ENCODE measurements at regions not wholly inside any gene's neighbourhood (a gene's known extent, or its start where the extent isn't known, plus 50 kb on each side); places are given as distances from the start of the nearest gene placed in this dataset.

GRCh38 chr2:129798301-129798581, 181.2 kb upstream of the RAB6C start:
- ChIA-PET CTCF (no interaction called here), POLR2A (ENCODE audit: low non-redundant PET) (no interaction called here)
- H3K4me1 ChIP-seq (ENCODE audit: insufficient read depth, low read length, poor library complexity, severe bottlenecking) = peaks cover 8% of the 10 kb centered on the region
- no peak overlapping the region for H3K27ac ChIP-seq (ENCODE audit: low read depth, low read length, poor library complexity, severe bottlenecking)
- DNase-seq (ENCODE audit: low spot score) = no peak
- BruUV-seq (replicated peaks) = no TSS peak
- TF ChIP-seq, protein P1, sequence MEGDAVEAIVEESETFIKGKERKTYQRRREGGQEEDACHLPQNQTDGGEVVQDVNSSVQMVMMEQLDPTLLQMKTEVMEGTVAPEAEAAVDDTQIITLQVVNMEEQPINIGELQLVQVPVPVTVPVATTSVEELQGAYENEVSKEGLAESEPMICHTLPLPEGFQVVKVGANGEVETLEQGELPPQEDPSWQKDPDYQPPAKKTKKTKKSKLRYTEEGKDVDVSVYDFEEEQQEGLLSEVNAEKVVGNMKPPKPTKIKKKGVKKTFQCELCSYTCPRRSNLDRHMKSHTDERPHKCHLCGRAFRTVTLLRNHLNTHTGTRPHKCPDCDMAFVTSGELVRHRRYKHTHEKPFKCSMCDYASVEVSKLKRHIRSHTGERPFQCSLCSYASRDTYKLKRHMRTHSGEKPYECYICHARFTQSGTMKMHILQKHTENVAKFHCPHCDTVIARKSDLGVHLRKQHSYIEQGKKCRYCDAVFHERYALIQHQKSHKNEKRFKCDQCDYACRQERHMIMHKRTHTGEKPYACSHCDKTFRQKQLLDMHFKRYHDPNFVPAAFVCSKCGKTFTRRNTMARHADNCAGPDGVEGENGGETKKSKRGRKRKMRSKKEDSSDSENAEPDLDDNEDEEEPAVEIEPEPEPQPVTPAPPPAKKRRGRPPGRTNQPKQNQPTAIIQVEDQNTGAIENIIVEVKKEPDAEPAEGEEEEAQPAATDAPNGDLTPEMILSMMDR (conservative IDR thresholded peaks at IDR 0.05; ENCODE audit: low read depth, low read length) = no peak
- no peak for TF ChIP-seq EZH2 (IDR thresholded peaks at IDR 0.05; ENCODE audit: borderline replicate concordance, low read depth, low read length, poor library complexity, severe bottlenecking)
- no peak overlapping the region for H3K4me3 ChIP-seq (ENCODE audit: low read depth, low read length, poor library complexity, severe bottlenecking)
- H3K27me3 ChIP-seq (replicated peaks; ENCODE audit: insufficient read depth, low read depth, low read length, poor library complexity) = peaks cover 21% of the 10 kb centered on the region
- H3K9me3 ChIP-seq (ENCODE audit: low read depth, low read length, poor library complexity, severe bottlenecking) = no peaks in the 10 kb centered on the region
- no peaks in the 10 kb centered on the region for H3K36me3 ChIP-seq (ENCODE audit: insufficient read depth, low read length, poor library complexity, severe bottlenecking)
- intact Hi-C loops (cut with micrococcal nuclease; ENCODE audit: unreplicated experiment) = no loop called here

DNA sequence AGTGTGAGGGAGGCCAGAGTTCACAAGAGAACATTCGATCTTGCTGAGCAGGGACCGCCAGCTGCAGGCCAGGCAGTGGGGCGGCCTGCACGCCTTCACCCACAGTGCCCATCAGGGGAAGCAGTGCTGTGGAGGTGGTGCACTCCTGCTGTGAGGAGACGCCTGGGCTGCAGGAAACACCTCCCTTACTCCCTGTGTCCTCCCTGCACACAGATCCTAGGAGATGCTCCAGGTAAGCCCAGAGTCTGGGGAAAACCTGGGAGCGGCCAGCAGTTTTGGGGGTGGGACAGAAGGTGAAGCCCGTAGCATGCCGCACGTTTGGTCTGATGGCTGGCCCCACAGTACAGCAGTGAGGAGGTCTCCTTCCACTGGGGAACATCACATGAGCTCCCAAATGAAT, 180.8 kb upstream of the RAB6C start:
- no peaks in the 10 kb centered on the region for H3K36me3 ChIP-seq (ENCODE audit: insufficient read depth, low read length, poor library complexity, severe bottlenecking)
- H3K27me3 ChIP-seq (replicated peaks; ENCODE audit: insufficient read depth, low read depth, low read length, poor library complexity) = peaks cover 21% of the 10 kb centered on the region
- intact Hi-C loops (cut with micrococcal nuclease; ENCODE audit: unreplicated experiment) = no loop called here
- ChIA-PET CTCF (no interaction called here), POLR2A (ENCODE audit: low non-redundant PET) (no interaction called here)
- H3K4me1 ChIP-seq (ENCODE audit: insufficient read depth, low read length, poor library complexity, severe bottlenecking) = peaks cover 8% of the 10 kb centered on the region
- H3K4me3 ChIP-seq (ENCODE audit: low read depth, low read length, poor library complexity, severe bottlenecking) = no peak overlapping the region
- no peak for TF ChIP-seq EZH2 (IDR thresholded peaks at IDR 0.05; ENCODE audit: borderline replicate concordance, low read depth, low read length, poor library complexity, severe bottlenecking)
- TF ChIP-seq, protein P1 (conservative IDR thresholded peaks at IDR 0.05; ENCODE audit: low read depth, low read length) = no peak
- no peak overlapping the region for H3K27ac ChIP-seq (ENCODE audit: low read depth, low read length, poor library complexity, severe bottlenecking)
- no peaks in the 10 kb centered on the region for H3K9me3 ChIP-seq (ENCODE audit: low read depth, low read length, poor library complexity, severe bottlenecking)
- DNase-seq (ENCODE audit: low spot score) = no peak
- no TSS peak for BruUV-seq (replicated peaks)

GRCh38 chr2:129799036-129799958, 180.2 kb upstream of the RAB6C start:
- no peaks in the 10 kb centered on the region for H3K36me3 ChIP-seq (ENCODE audit: insufficient read depth, low read length, poor library complexity, severe bottlenecking)
- H3K27ac ChIP-seq (ENCODE audit: low read depth, low read length, poor library complexity, severe bottlenecking) = no peak overlapping the region
- H3K9me3 ChIP-seq (ENCODE audit: low read depth, low read length, poor library complexity, severe bottlenecking) = no peaks in the 10 kb centered on the region
- H3K4me3 ChIP-seq (ENCODE audit: low read depth, low read length, poor library complexity, severe bottlenecking) = no peak overlapping the region
- peaks cover 21% of the 10 kb centered on the region for H3K27me3 ChIP-seq (replicated peaks; ENCODE audit: insufficient read depth, low read depth, low read length, poor library complexity)
- no TSS peak for BruUV-seq (replicated peaks)
- ChIA-PET CTCF (no interaction called here), POLR2A (ENCODE audit: low non-redundant PET) (no interaction called here)
- intact Hi-C loops (cut with micrococcal nuclease; ENCODE audit: unreplicated experiment) = no loop called here
- no peak for DNase-seq (ENCODE audit: low spot score)
- no peak for TF ChIP-seq EZH2 (IDR thresholded peaks at IDR 0.05; ENCODE audit: borderline replicate concordance, low read depth, low read length, poor library complexity, severe bottlenecking)
- TF ChIP-seq, protein P1 (conservative IDR thresholded peaks at IDR 0.05; ENCODE audit: low read depth, low read length) = no peak
- peaks cover 8% of the 10 kb centered on the region for H3K4me1 ChIP-seq (ENCODE audit: insufficient read depth, low read length, poor library complexity, severe bottlenecking)

Measured in A673 (cell line).